HEK293 (cell line): ENCODE measurements at regions not wholly inside any gene's neighbourhood (a gene's known extent, or its start where the extent isn't known, plus 50 kb on each side); places are given as distances from the start of the nearest gene placed in this dataset.

Source experiments
- CTCF ChIA-PET: fragments of 350-600 bp; formaldehyde crosslinking; extraction: SDS; loops from one replicate; lab custom pipeline; 2021; ENCODE audit warnings: antibody characterized with exemption; lab: Yijun Ruan, JAX
- POLR2A ChIA-PET: fragments of 300-600 bp; formaldehyde crosslinking; extraction: SDS; loops from one replicate; lab custom pipeline; 2020; ENCODE audit warnings: antibody characterized with exemption, inconsistent platforms; lab: Yijun Ruan, JAX
- H3K27ac ChIP-seq: fragments of 200-500 bp; sonication (Bioruptor generic); 2 replicates; pipeline ENCODE4 v1.5.1; 2014; ENCODE audit warnings: low read depth, low read length, control low read depth, inconsistent platforms; ENCODE audit errors: extremely low read depth
- H3K36me3 ChIP-seq, 2 experiments: fragments of 200-500 bp in 1 of 2; sonication (Bioruptor generic) in 1 of 2; 1 replicate in 1 of 2; 2 replicates in 1 of 2; pipeline ENCODE4 v1.5.1; 2014 to 2017; ENCODE audit warnings: inconsistent platforms in 2 of 2, low read length in 2 of 2; ENCODE audit not compliant: control insufficient read depth in 2 of 2, insufficient read depth in 1 of 2
- H3K4me1 ChIP-seq: fragments of 200-500 bp; sonication (Bioruptor generic); 2 replicates; pipeline ENCODE4 v1.5.1; 2014; ENCODE audit warnings: mild to moderate bottlenecking, low read length, inconsistent platforms; ENCODE audit not compliant: control insufficient read depth, insufficient read depth
- H3K4me3 ChIP-seq: 2 replicates; pipeline ENCODE4 v1.5.1; 2011; ENCODE audit warnings: low read depth, mild to moderate bottlenecking, control low read depth, low read length, moderate library complexity
- H3K9me3 ChIP-seq: fragments of 200-500 bp; sonication (Bioruptor generic); 2 replicates; pipeline ENCODE4 v1.5.1; 2014; ENCODE audit warnings: low read depth, low read length, inconsistent platforms; ENCODE audit not compliant: control insufficient read depth, insufficient read depth
- GLIS1 ChIP-seq: fragments of 450-650 bp; formaldehyde crosslinking; IDR thresholded peaks from 2 replicates; pipeline ENCODE4 v1.5.1; 2016; ENCODE audit warnings: missing biosample characterization, missing genetic modification characterization
- GLIS2 ChIP-seq: fragments of 450-650 bp; formaldehyde crosslinking; IDR thresholded peaks from 2 replicates; pipeline ENCODE4 v1.5.1; 2016; ENCODE audit warnings: missing biosample characterization, missing genetic modification characterization
- MZF1 ChIP-seq: fragments of 450-650 bp; formaldehyde crosslinking; IDR thresholded peaks from 2 replicates; pipeline ENCODE4 v1.5.1; 2017; ENCODE audit warnings: missing biosample characterization, missing genetic modification characterization, borderline replicate concordance
- OVOL3 ChIP-seq: fragments of 450-650 bp; formaldehyde crosslinking; IDR thresholded peaks from 2 replicates; pipeline ENCODE4 v1.5.1; 2016; ENCODE audit warnings: missing biosample characterization, missing genetic modification characterization
- SCRT1 ChIP-seq: fragments of 450-650 bp; formaldehyde crosslinking; IDR thresholded peaks from 2 replicates; pipeline ENCODE4 v1.5.1; 2016; ENCODE audit warnings: missing biosample characterization, missing genetic modification characterization, borderline replicate concordance
- SCRT2 ChIP-seq: fragments of 450-650 bp; formaldehyde crosslinking; IDR thresholded peaks from 2 replicates; pipeline ENCODE4 v1.5.1; 2016; ENCODE audit warnings: missing biosample characterization, missing genetic modification characterization
- ZBTB20 ChIP-seq: fragments of 450-650 bp; formaldehyde crosslinking; IDR thresholded peaks from 2 replicates; pipeline ENCODE4 v1.5.1; 2016; ENCODE audit warnings: missing biosample characterization, missing genetic modification characterization
- ZFHX2 ChIP-seq: fragments of 450-650 bp; formaldehyde crosslinking; conservative IDR thresholded peaks from 2 replicates; pipeline ENCODE4 v1.5.1; 2016; ENCODE audit warnings: missing biosample characterization, missing genetic modification characterization
- ZIC2 ChIP-seq: fragments of 450-650 bp; formaldehyde crosslinking; IDR thresholded peaks from 2 replicates; pipeline ENCODE4 v1.5.1; 2016; ENCODE audit warnings: missing biosample characterization, missing genetic modification characterization
- ZNF169 ChIP-seq: fragments of 450-650 bp; formaldehyde crosslinking; IDR thresholded peaks from 2 replicates; pipeline ENCODE4 v1.5.1; 2016; ENCODE audit warnings: missing biosample characterization, missing genetic modification characterization
- ZNF24 ChIP-seq: fragments of 450-650 bp; formaldehyde crosslinking; IDR thresholded peaks from 2 replicates; pipeline ENCODE4 v1.5.1; 2016; ENCODE audit warnings: missing biosample characterization, missing genetic modification characterization
- ZNF248 ChIP-seq: fragments of 450-650 bp; formaldehyde crosslinking; IDR thresholded peaks from 2 replicates; pipeline ENCODE4 v1.5.1; 2017; ENCODE audit warnings: missing biosample characterization, missing genetic modification characterization
- ZNF394 ChIP-seq: fragments of 450-650 bp; formaldehyde crosslinking; IDR thresholded peaks from 2 replicates; pipeline ENCODE4 v1.5.1; 2016; ENCODE audit warnings: missing biosample characterization, missing genetic modification characterization, mild to moderate bottlenecking, moderate library complexity, borderline replicate concordance
- ZNF48 ChIP-seq: fragments of 450-650 bp; formaldehyde crosslinking; IDR thresholded peaks from 2 replicates; pipeline ENCODE4 v1.5.1; 2016; ENCODE audit warnings: missing biosample characterization, missing genetic modification characterization
- ZNF513 ChIP-seq: fragments of 450-650 bp; IDR thresholded peaks from 2 replicates; pipeline ENCODE4 v1.5.1; 2018; ENCODE audit warnings: missing biosample characterization, missing genetic modification characterization
- ZNF660 ChIP-seq: fragments of 450-650 bp; IDR thresholded peaks from 2 replicates; pipeline ENCODE4 v1.5.1; 2018; ENCODE audit warnings: missing biosample characterization, mild to moderate bottlenecking, missing genetic modification characterization
- TF ChIP-seq, protein P1 (sequence below): sonication (generic); formaldehyde crosslinking; IDR thresholded peaks from 2 replicates; pipeline ENCODE4 v1.8.1; 2022; ENCODE audit warnings: mild to moderate bottlenecking, moderate library complexity, missing genetic modification reagents
- TF ChIP-seq, protein P2 (sequence below): fragments of 450-650 bp; formaldehyde crosslinking; IDR thresholded peaks from 2 replicates; pipeline ENCODE4 v1.5.0; 2017; ENCODE audit warnings: missing biosample characterization, missing genetic modification characterization, borderline replicate concordance
- TF ChIP-seq, protein P3 (sequence below): fragments of 450-650 bp; formaldehyde crosslinking; IDR thresholded peaks from 2 replicates; pipeline ENCODE4 v1.5.1; 2016; ENCODE audit warnings: missing biosample characterization, missing genetic modification characterization
- TF ChIP-seq, protein P4 (sequence below): fragments of 450-650 bp; formaldehyde crosslinking; IDR thresholded peaks from 2 replicates; pipeline ENCODE4 v1.5.1; 2017; ENCODE audit warnings: missing biosample characterization, missing genetic modification characterization

- no peak for TF ChIP-seq ZNF169
- no peak for TF ChIP-seq ZNF24 (tag by site-specific recombination)
Measured at GRCh38 chr11:45393334-45393733, 107.2 kb upstream of the SYT13 start (continued).

- ChIA-PET POLR2A (no interaction called here), CTCF (interaction anchor here (0.8 to 2.6 kb wide), 3 partner anchors 21 to 379 kb away, joined by 3 to 12 read pairs (median 10); no protein-coding TSS in a partner anchor)
- no peaks in the 10 kb centered on the region for H3K36me3 ChIP-seq
- H3K27ac ChIP-seq = no peak overlapping the region
- H3K9me3 ChIP-seq = no peaks in the 10 kb centered on the region
- TF ChIP-seq, protein P1, sequence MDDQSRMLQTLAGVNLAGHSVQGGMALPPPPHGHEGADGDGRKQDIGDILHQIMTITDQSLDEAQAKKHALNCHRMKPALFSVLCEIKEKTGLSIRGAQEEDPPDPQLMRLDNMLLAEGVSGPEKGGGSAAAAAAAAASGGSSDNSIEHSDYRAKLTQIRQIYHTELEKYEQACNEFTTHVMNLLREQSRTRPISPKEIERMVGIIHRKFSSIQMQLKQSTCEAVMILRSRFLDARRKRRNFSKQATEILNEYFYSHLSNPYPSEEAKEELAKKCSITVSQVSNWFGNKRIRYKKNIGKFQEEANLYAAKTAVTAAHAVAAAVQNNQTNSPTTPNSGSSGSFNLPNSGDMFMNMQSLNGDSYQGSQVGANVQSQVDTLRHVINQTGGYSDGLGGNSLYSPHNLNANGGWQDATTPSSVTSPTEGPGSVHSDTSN (CRISPR knock-in tag) = no peak
- TF ChIP-seq GLIS2 (no peak), ZIC2 (peak; percentile 69), ZFHX2 (tag by site-specific recombination) (peak; percentile 66; the same call in 1 of the 2 replicates), ZNF513 (tag by site-specific recombination) (no peak)
- TF ChIP-seq, all 188 proteins: peak for 2
- no peaks in the 10 kb centered on the region for H3K4me1 ChIP-seq
- no peak overlapping the region for H3K4me3 ChIP-seq
Measured at GRCh38 chr11:45392591-45393091, 106.5 kb upstream of the SYT13 start.

- H3K4me3 ChIP-seq = no peak overlapping the region
- H3K36me3 ChIP-seq = no peaks in the 10 kb centered on the region
- TF ChIP-seq, protein P2, sequence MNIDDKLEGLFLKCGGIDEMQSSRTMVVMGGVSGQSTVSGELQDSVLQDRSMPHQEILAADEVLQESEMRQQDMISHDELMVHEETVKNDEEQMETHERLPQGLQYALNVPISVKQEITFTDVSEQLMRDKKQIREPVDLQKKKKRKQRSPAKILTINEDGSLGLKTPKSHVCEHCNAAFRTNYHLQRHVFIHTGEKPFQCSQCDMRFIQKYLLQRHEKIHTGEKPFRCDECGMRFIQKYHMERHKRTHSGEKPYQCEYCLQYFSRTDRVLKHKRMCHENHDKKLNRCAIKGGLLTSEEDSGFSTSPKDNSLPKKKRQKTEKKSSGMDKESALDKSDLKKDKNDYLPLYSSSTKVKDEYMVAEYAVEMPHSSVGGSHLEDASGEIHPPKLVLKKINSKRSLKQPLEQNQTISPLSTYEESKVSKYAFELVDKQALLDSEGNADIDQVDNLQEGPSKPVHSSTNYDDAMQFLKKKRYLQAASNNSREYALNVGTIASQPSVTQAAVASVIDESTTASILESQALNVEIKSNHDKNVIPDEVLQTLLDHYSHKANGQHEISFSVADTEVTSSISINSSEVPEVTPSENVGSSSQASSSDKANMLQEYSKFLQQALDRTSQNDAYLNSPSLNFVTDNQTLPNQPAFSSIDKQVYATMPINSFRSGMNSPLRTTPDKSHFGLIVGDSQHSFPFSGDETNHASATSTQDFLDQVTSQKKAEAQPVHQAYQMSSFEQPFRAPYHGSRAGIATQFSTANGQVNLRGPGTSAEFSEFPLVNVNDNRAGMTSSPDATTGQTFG (tag by site-specific recombination) = no peak
- no peak for TF ChIP-seq ZNF660 (tag by site-specific recombination)
- TF ChIP-seq ZNF48 (tag by site-specific recombination) = no peak
- H3K4me1 ChIP-seq = no peaks in the 10 kb centered on the region
- no peaks in the 10 kb centered on the region for H3K9me3 ChIP-seq
- ChIA-PET CTCF (interaction anchor here (0.8 to 2.6 kb wide), 3 partner anchors 21 to 380 kb away, joined by 3 to 12 read pairs (median 10); no protein-coding TSS in a partner anchor), POLR2A (no interaction called here)
- no peak overlapping the region for H3K27ac ChIP-seq
Measured at GRCh38 chr11:45392154-45392553, 106.0 kb upstream of the SYT13 start.

GRCh38 chr11:45391168-45391850, 105.2 kb upstream of the SYT13 start:
- POLR2A ChIA-PET = no interaction called here
- TF ChIP-seq, protein P3, sequence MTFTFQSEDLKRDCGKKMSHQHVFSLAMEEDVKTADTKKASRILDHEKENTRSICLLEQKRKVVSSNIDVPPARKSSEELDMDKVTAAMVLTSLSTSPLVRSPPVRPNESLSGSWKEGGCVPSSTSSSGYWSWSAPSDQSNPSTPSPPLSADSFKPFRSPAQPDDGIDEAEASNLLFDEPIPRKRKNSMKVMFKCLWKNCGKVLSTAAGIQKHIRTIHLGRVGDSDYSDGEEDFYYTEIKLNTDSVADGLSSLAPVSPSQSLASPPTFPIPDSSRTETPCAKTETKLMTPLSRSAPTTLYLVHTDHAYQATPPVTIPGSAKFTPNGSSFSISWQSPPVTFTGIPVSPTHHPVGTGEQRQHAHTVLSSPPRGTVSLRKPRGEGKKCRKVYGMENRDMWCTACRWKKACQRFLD (tag by site-specific recombination) = no peak
- TF ChIP-seq ZNF394 (tag by site-specific recombination) (no peak), OVOL3 (tag by site-specific recombination) (no peak), SCRT2 (tag by site-specific recombination) (peak; percentile 67; the same call in 1 of the 2 replicates), GLIS1 (tag by site-specific recombination) (no peak), SCRT1 (0 out of 2 replicates have a peak, but pooled peaks have one; percentile 24), ZBTB20 (peak; percentile 80), ZNF248 (tag by site-specific recombination) (no peak), MZF1 (no peak)
- TF ChIP-seq, protein P4, sequence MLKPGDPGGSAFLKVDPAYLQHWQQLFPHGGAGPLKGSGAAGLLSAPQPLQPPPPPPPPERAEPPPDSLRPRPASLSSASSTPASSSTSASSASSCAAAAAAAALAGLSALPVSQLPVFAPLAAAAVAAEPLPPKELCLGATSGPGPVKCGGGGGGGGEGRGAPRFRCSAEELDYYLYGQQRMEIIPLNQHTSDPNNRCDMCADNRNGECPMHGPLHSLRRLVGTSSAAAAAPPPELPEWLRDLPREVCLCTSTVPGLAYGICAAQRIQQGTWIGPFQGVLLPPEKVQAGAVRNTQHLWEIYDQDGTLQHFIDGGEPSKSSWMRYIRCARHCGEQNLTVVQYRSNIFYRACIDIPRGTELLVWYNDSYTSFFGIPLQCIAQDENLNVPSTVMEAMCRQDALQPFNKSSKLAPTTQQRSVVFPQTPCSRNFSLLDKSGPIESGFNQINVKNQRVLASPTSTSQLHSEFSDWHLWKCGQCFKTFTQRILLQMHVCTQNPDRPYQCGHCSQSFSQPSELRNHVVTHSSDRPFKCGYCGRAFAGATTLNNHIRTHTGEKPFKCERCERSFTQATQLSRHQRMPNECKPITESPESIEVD = no peak
- TF ChIP-seq, all 188 proteins: peak for 3
- H3K9me3 ChIP-seq = no peaks in the 10 kb centered on the region
- H3K27ac ChIP-seq = no peak overlapping the region
- no peak overlapping the region for H3K4me3 ChIP-seq
- CTCF ChIA-PET = interaction anchor here (0.6 to 2.6 kb wide), 3 partner anchors 19 to 380 kb away, joined by 3 to 12 read pairs (median 10); no protein-coding TSS in a partner anchor
- H3K36me3 ChIP-seq = no peaks in the 10 kb centered on the region
- H3K4me1 ChIP-seq = no peaks in the 10 kb centered on the region
